H1 (cell line): ENCODE measurements at regions not wholly inside any gene's neighbourhood (a gene's known extent, or its start where the extent isn't known, plus 50 kb on each side); places are given as distances from the start of the nearest gene placed in this dataset.

Experiments
- EZH2 ChIP-seq: fragments of 200-600 bp; sonication (generic); IDR thresholded peaks from 2 replicates; pipeline ENCODE4 v1.7.1; 2012; ENCODE audit warnings: low read depth, mild to moderate bottlenecking, moderate library complexity, low read length, inconsistent platforms; ENCODE audit not compliant: severe bottlenecking
- GABPA ChIP-seq: IDR thresholded peaks from 2 replicates; pipeline ENCODE4 v1.6.1; 2011; ENCODE audit warnings: mild to moderate bottlenecking, low read length, moderate library complexity, borderline replicate concordance; ENCODE audit not compliant: insufficient read depth
- HDAC6 ChIP-seq: IDR thresholded peaks from one replicate; pipeline ENCODE4 v1.7.1; 2012; ENCODE audit warnings: low read depth, mild to moderate bottlenecking, inconsistent platforms, low read length, moderate library complexity
- POU5F1 ChIP-seq: IDR thresholded peaks from 2 replicates; pipeline ENCODE4 v1.6.1; 2011; ENCODE audit warnings: low read depth, mild to moderate bottlenecking, low read length, moderate library complexity
- RFX5 ChIP-seq: IDR thresholded peaks from 2 replicates; pipeline ENCODE4 v1.6.1; 2011; ENCODE audit warnings: low read depth, low read length, improper control_type of control experiment, borderline replicate concordance
- TCF12 ChIP-seq: IDR thresholded peaks from 2 replicates; pipeline ENCODE4 v1.6.1; 2011; ENCODE audit warnings: low read depth, mild to moderate bottlenecking, low read length

GRCh38 chr5:162558120-162558519 is 490.5 kb downstream of the GABRG2 start (continued):
- no peak for TF ChIP-seq EZH2
- TF ChIP-seq TCF12 = no peak
- no peak for TF ChIP-seq RFX5
- no peak for TF ChIP-seq HDAC6
- no peak for TF ChIP-seq POU5F1
- no peak for TF ChIP-seq GABPA
